GM12892 (cell line): ENCODE measurements at regions not wholly inside any gene's neighbourhood (a gene's known extent, or its start where the extent isn't known, plus 50 kb on each side); places are given as distances from the start of the nearest gene placed in this dataset.

Experiments used
- POLR2A ChIP-seq: IDR thresholded peaks from 2 replicates; pipeline ENCODE4 v1.6.1; 2011; ENCODE audit warnings: low read depth, low read length, control low read depth
- POLR2AphosphoS5 ChIP-seq: IDR thresholded peaks from 2 replicates; pipeline ENCODE4 v1.6.1; 2011; ENCODE audit warnings: low read depth, low read length, control low read depth

DNA sequence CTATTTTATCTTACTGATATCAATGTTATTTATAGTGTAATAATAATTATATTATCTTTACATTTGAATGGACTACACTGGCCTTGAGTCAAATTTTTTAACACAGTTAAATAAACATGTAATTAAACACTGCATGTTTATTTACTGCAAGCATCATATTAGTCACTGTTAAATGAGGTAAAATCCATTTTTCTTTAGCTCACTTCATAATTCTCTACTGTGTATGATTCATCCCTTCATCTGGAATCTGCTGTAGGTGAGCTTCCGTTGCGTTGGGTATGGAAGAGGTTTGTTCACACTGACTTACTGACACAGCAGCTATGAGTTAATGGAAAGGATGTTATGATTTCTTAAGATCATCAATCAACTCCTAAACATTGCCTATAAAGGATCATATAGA, 572.3 kb downstream of the PCDH11X start:
- no peak for TF ChIP-seq POLR2A
- no peak for TF ChIP-seq POLR2AphosphoS5
